HG03097 (cell line): ENCODE measurements at regions not wholly inside any gene's neighbourhood (a gene's known extent, or its start where the extent isn't known, plus 50 kb on each side); places are given as distances from the start of the nearest gene placed in this dataset.

Experiments
- ATAC-seq: cut with Tn5 transposase; IDR thresholded peaks from one replicate; pipeline ENCODE4 v1.9.1; 2021; ENCODE audit not compliant: unreplicated experiment, low FRiP score

DNA sequence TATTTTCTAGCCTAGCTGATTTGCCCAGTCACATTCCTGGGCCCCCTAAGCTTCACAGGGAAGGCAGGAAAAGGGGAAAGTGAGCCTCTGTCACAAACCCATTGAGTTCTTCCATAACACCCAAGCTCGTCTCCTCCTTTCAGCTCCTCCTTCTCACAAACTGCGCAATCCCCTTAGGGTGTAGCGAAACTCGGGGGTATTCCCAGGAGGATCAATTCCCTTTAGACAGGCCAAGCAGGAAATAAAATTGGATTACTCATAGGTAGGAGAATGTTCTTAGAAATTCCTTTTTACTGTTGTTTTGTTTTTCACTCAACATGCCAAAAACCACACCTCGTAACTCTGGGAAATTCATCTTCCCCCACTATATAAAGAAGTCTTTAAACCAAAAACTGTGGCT lies 139.3 kb downstream of the IRS2 start:
- no peak for ATAC-seq

DNA sequence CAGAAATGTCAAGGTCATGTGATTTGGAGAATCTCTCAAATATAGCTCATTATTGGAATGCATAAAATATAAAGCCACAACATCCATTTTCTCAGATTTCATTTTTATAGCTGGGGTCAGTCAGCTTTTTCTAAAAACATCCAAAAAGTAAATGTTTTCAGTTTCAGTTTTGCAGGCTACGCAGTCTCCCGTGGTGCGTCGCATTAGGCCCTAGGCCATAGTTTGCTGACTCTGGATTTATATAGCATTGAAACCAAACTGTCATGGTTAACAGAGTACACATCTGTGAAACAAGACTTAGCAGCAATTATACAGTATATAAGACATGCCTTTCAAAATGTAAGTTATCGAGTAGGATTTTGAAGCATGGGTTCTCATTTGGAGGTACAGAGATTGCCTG lies 140.0 kb downstream of the IRS2 start:
- no peak for ATAC-seq

DNA sequence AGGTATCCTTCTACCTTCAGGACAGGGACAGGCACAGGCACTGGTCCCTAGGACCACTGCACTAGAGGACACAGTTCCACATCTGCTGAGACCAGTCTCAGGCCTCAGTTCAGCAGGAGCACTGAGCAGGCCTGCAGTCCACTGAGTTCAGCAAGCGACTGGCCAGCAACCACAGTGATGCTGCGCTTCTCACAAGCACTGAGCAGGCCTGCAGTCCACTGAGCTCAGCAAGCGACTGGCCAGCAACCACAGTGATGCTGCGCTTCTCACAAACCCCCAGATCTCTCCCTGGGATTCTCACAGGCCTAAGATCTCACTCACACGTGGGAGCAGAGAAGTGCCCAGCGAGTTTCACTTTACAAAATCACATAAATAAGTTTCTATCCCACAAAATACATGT lies 140.6 kb downstream of the IRS2 start:
- ATAC-seq = no peak

DNA sequence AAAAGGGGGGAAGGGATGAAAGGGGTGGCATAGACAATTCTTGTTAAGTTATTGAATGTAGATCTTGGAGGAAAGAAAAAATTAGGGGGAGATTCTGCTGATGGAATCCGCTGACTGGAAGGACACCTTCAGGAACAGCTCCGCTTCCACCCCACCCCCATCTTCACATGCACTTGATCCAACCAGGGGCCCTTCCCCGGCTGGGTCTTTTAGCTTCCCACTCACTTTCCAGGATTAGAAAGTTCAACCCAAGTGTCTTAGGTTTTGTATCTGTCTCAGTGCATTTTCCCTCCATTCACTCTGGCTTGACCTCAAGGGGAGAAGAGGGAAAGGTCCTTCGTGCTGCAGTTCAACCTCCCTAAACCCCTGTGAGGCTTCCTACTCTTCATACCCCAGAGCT lies 141.4 kb downstream of the IRS2 start:
- no peak for ATAC-seq

DNA sequence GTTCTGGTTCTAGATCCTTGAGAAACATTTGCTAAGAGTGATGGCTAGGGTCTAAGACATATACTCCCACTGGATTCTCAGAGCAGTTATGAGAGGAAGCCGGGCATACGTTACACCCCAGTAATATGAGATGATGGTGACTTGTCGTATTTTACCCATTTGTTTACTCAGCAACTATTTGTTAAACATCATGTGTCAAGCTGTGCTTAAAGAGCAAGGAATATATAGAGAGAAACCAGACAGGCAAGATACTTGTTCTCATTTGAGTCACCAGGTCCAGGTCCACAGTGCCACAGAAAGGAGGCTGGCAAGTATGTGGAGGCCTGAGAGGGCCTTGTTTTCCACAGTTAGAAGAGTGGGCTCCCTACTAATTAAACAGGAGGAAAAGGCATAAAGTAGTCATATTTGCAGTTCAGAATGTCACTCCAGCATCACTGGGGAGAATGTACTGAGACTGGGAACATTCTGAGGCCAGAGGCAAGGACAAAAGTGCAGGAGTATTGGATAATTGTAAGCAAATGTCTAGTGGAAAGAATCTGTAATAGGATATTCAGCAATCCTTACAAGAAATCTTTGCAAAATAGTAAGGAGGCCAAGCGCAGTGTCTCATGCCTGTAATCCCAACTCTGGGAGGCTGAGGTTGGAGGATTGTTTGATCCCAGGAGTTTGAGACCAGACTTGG lies 142.2 kb downstream of the IRS2 start:
- ATAC-seq = no peak

DNA sequence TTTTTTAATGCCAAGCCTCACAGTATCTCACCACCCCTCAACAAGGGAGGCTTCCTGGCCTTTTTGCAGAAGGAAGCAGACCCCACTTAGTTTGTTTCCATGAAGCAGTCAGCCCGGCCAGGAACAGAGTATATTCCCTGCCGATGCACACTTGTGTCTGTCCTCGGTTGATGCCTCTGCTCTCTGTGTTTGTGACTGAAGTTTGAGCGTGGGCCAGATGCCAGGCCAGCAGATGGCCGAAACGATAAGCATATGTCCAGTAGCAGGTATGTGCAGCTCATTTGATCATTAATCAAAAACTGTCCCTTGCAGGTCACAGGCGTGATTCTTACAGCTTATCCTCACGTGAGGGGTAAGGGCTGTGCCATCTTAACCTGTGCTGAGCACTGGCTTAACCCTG lies 144.0 kb downstream of the IRS2 start:
- no peak for ATAC-seq

DNA sequence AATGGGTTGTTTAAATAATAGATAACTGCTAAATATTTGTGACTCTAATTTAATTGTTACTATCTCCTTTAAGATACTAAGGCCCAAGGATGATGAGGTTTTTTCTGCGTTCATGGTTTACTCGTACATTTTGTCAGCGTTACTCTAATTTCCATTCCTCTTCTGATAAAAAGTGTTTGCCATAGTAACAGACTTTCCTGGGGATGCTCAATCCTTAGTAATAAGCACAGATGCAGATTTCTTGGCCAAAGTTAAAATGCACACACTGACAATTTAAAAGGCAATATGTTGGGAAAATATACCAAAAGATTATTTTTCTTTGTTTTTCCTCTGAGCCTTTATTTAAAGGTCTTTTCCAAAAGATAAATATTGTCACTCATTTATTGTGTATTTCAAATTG lies 149.6 kb downstream of the IRS2 start:
- no peak for ATAC-seq

DNA sequence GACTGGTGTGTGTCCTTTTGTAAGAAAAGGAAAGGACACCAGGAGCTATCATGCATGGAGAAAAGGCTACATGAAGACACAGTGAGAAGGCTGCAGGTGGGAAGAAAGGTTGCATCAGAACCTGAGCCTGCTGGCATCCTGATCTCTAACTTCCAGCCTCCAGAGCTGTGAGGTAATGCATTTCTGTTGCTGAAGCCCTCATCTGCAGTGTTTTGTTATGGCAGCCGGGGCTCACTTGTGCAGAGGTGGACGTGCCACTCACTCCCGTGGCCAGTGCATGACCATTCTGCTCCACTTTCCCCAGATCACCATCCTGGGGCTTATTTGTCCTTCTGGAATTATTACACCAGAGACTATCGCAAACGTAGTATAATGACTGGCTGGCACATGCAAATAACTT lies 155.3 kb downstream of the IRS2 start:
- no peak for ATAC-seq

DNA sequence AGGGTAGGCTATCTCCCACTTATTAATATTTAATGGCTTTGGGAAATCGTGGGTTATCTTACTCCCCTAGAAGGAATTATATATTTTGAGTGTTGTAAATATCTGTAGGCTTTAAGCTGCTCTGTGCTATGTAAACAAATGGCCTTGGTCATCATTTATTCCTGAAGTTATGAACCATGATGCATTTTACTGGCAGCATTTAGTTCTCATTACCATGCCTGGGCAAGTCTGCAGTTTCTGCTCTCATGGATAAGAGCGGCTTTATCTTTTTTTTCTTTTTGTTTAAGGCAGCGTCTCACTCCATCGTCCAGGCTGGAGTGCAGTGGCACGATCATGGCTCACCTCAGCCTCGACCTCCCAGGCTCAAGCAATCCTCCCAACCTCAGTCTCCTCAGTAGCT lies 156.1 kb downstream of the IRS2 start:
- no peak for ATAC-seq

DNA sequence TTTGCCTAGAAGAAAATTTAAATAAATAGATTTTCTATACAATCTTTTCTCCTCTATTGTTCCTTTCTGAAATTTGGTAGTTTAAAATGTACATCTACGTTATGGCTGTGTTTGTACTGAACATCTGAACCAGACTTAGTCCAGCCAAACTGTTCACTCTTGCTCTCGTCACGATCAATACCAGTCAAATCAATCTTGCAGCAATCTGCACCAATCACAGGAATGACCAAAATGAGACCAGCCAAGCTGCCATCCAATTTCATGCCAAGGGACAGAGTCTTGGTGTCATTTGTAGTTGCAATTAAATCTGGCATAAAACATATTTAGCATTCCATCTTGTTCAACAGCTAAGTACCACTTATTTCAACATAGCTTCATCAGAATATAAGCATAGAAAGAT lies 156.6 kb downstream of the IRS2 start:
- no peak for ATAC-seq

DNA sequence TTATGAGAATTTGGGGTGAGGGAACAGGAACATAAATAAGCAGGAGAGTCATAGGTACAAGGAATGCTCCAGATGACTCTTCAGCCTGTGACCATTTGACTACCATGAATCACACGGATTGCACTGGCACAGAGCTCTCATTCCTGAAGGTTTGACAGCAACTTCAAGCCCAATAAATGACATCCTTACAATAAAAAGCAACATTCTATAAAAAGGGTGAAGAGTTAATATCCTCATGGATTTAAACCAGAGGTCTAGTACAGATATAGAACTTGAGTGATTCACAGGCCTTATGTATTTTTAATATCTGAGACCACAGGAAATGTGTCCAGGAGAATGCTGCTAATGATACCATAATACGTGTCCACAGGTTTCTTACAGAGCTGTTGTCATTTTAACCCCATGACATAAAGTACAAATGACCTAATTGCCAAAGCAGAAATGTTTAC lies 158.1 kb downstream of the IRS2 start:
- no peak for ATAC-seq

DNA sequence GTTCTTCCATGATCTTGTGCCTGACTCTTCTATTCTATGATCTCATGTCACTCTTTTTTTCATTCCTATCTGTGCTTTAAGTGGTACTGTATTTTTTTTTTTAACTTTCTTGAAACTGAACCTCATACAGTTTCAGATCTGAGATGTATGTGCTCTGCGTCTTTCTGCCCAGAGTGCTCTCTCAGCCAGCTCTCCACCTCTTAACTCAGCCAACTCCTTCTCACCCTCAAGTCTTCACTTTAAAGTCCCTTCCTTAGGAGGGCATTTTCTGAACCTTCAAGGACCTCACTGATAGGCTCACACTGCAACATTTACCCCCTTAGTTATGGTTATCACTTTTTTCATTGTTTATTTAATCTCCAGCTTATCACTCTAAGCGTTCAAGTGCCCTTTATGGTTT lies 158.7 kb downstream of the IRS2 start:
- ATAC-seq = no peak

DNA sequence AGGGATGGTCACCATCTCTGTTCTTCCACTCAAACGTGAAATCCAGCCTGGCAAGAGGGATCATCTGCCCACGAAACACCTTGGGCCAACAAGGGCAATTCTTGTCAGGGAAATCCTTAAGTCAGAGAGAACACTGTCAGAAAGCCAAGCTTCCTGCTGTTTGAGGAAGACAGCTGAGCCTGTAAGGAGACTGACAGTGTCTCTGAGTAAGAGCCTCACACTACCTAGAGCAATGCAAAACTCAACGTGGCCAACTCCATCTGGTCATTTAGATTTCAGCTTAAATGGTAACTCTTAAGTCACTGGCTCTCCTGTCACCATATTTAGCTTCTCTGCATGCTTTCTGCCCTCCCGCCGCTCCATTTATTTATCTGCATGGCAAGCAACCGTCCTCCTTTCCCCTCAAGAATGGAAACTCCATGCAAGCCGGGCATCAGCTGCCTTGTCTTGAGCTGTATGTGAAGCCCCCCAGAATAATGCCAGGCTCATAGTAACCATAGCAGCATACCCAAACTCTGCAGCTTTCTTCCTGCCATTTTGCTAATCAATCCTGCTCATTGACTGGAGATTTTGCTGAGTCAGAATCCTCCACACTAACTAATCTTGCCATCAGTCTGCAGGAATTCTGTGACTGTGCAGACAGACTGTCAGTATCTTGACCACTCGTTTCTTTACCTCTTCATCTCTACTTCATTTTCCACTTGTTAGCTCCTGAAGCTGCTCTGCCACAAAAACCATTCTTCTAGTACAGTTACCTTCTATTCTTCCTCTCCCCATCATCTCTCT lies 159.8 kb downstream of the IRS2 start:
- no peak for ATAC-seq

DNA sequence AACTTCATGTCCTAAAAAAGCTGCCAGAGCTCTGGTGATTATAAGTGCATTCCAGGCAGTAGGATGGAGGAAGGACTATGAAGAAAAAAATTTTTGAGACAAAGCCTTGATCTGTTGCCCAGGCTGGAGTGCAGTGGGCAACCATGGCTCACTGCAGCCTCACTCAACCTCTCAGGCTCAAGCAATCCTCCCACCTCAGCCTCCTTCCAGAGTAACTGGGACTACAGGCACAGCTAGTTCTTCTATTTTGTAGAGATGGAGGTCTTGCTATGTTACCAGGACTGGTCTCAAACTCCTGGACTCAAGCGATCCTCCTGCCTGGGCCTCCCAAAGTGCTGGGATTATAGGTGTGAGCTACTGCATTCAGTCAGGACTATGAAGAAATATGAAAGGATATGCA lies 161.2 kb downstream of the IRS2 start:
- ATAC-seq = no peak

DNA sequence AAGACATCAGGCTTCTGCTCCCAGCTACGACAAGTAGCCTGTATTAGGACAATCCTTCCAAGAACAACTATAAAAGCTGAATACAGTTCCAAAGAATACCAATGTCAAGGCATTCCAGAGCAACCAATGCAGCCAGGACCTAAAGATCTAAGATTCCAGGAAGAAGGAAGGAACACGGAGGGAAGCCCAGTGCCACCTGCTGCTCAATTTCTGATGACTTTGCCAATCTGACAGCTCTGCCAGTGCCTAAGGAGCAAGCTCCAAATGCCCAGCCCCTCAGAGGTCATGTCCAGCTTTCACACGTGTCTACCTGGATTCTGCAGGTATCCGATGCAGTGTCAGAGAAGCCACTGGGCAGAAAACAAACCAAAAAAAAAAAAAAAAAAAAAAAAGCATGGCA lies 164.4 kb downstream of the IRS2 start:
- no peak for ATAC-seq

DNA sequence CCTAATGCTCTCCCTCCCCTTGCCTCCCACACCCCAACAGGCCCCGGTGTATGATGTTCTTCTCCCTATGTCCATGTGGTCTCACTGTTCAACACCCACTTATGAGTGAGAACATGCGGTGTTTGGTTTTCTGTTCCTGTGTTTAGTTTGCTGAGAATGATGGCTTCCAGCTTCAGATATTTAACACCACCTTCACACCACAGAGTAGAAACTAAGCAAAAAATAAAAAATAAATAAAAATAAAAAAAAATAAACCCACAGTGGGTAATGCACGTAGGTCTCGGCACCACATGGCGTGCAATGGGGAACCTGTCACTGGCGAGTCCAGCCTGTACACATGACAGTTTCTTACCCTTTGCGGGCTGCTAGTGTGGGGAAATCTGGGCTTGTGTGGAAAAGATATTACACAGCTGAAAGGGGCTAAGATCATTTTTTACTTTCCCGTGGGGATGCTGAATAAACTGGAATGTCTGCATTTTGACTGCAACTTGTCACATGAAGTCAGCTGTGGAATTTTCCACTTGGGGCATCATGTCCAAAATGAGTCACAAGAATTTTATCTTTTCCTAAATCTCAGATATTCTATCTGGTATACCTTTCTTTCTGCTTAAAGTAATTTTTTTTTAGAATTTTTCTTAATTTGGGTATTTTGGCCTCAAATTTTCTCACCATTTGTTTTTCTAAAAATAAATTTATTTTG lies 170.5 kb downstream of the IRS2 start:
- ATAC-seq = no peak

DNA sequence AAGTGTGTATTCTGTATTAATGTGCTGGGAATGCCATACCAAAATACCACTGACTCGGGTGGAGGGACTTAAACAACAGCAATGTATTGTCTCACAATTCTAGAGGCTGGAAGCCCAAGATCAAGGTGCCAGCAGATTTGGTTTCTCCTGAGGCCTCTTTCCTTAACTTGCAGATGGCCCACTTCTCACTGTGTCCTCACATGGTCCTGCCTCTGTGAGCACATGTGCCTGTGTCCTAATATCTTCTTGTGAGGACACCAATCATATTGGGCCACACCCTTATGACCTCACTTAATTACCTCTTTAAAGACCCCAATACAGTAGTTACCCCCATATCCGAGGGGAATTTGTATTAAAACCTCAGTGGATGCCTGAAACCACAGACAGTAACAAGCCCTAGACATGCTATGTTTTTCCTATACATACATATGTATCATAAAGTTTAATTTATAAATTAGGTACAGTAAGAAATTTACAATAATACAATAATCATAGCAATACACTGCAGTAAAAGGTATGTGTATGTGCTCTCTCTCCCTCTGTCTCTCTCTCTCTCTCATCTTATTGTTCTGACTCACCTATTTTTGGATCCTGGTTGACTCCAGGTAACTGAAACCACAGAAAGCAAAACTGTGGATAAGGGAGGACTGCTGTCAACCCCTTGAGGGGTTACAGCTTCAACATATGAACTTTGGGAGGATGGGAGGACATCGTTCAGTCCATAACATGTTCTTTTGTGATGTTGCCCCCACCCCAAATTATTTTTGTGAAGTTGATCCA lies 174.3 kb downstream of the IRS2 start:
- ATAC-seq = no peak

DNA sequence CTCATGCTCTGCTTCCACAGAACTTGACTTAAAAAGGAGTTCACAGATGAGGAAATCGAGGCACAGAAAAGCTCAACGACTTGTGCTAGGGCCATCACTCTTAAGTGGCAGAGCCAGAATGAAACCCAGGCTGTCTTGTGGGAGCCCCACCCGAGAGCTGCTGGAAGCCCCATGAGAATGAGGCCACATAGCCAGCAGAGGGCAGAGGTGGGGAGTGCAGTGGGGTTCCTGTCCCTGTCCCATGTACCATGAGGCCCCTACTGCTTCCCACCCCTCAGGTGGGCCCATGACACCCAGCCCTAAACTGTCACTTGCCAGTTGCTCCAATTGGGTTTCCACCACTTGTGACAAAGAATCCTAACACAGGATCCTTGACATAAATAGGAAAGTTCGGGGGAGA lies 175.9 kb downstream of the IRS2 start:
- ATAC-seq = no peak

DNA sequence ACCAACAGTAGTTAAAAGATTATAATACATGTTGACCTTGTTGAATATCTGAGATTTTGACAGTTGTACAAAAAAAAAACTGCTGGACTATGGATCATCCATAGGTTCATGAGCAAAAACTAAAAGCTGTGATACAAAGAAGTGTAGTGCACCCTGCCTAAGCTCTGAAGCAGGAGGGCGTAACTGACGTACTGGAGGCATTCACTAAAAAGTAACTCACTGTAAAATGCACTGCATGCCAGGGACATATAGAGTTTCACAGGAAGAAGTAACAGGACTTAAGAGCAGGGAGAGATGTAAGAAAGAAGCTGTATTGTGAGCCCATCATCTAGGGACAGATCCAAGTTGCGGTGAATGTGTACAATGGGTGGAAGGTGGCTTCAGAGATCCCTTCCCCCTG lies 177.9 kb downstream of the IRS2 start:
- ATAC-seq = no peak

DNA sequence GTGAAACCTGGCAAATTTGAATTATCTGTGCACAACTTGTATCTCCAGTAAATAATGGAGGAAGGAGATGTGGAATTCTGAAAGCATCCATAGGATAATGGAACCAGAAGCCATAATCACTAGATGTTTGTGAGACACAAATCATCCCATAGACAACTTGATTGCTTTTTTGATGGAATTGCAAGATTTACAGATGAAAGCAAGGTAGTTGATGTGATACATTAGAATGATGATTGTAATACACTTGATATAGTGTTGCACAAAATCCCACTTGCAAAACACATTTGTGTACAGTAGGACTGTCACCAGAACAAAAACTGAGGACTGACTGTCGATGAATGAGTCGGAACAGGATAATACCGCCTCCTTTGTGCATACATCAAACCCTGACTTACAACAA lies 178.3 kb downstream of the IRS2 start:
- ATAC-seq = no peak

DNA sequence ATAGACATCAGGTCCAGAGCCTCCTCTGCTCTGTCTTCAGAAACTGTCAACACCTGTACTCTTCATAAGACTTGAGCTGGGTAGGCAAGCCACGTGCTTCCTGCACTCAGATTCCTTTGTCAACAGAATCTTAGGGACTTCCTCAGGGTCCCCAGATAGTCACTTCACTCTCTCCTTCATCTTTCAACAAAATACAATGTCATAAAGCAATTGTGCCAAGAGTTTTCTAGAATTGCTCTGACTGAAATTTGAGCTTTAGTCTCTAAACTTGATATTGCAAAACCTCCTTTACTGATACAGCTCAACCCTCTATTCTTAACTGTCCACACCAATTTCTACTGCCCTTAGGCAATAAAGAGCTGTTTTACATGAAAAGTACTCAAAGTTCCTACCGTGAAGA lies 179.9 kb downstream of the IRS2 start:
- ATAC-seq = no peak
